Fibroblast of the aortic adventitia (primary cell): ENCODE measurements at regions not wholly inside any gene's neighbourhood (a gene's known extent, or its start where the extent isn't known, plus 50 kb on each side); places are given as distances from the start of the nearest gene placed in this dataset.

Experiments
- DNase-seq: peaks from one replicate; pipeline ENCODE4 v3.0.0-alpha.2; 2010; ENCODE audit warnings: low read depth
- H3K4me3 ChIP-seq: 2 replicates; pipeline ENCODE4 v1.5.1; 2011; ENCODE audit warnings: low read depth, mild to moderate bottlenecking, control low read depth, low read length, moderate library complexity
- TF ChIP-seq, protein P1 (sequence below): IDR thresholded peaks from 2 replicates; pipeline ENCODE4 v1.5.1; 2011; ENCODE audit warnings: mild to moderate bottlenecking, low read length, control low read depth, inconsistent platforms; ENCODE audit not compliant: insufficient read depth

DNA sequence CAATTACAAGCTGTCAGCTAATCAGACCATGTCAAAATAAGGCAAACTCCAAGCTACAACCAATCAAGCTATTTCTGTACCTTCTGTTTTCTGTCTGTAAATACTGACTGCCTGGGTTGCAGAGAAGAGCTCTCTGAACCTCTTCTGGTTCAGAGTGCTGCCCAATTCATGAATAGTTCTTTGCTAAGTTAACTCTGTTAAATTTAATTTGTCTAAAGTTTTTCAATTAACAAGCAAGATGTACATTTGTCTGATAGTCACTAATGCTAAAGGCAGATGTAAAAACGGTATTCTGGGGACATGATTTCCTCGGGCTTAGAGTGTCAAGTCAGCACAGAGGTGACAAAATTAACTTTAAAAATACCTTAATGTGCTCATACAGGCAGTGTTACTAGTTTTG, 408.3 kb upstream of the CLINT1 start:
- no peak for DNase-seq
- H3K4me3 ChIP-seq = no peak overlapping the region
- TF ChIP-seq, protein P1, sequence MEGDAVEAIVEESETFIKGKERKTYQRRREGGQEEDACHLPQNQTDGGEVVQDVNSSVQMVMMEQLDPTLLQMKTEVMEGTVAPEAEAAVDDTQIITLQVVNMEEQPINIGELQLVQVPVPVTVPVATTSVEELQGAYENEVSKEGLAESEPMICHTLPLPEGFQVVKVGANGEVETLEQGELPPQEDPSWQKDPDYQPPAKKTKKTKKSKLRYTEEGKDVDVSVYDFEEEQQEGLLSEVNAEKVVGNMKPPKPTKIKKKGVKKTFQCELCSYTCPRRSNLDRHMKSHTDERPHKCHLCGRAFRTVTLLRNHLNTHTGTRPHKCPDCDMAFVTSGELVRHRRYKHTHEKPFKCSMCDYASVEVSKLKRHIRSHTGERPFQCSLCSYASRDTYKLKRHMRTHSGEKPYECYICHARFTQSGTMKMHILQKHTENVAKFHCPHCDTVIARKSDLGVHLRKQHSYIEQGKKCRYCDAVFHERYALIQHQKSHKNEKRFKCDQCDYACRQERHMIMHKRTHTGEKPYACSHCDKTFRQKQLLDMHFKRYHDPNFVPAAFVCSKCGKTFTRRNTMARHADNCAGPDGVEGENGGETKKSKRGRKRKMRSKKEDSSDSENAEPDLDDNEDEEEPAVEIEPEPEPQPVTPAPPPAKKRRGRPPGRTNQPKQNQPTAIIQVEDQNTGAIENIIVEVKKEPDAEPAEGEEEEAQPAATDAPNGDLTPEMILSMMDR = no peak

- TF ChIP-seq, protein P1 = no peak
- DNase-seq = no peak
- no peak overlapping the region for H3K4me3 ChIP-seq
These were observed 407.2 kb upstream of the CLINT1 start for GRCh38 chr5:158265931-158266700.

DNA sequence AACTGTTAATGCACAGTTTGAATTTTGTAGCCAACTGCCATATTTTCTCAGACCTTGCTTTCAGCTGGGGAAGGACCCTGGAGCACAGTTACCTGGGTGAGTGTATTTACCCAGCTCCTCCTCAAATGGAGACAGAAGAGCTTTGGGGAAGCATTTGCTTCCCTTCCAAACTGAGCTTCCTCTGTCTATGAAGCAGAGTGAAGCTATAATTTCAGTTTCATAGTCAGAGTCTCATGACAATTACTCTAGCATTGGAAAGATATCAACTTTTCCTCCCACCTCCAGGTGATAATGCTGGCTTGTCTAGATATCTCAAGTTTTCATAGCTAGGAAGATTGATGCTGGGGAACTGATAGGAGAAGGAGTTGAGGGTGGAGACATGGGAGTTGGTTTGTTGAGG, 406.4 kb upstream of the CLINT1 start:
- H3K4me3 ChIP-seq = no peak overlapping the region
- DNase-seq = no peak
- TF ChIP-seq, protein P1 = no peak

DNA sequence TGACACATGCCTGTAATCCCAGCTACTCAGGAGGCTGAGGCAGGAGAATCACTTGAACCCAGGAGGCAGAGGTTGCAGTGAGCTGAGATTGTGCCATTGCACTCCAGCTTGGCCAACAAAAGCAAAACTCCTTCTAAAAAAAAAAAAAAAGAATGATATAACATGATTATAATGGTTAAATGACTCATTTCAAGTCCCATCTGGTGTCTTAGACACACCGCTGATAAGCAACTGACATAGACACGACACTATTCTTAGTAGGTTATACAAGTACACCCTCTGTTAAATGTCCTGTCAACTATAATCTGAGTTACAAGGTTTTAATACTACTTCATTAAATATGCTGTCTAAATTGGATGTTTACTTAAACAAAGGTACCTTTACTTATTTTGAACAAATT, 405.3 kb upstream of the CLINT1 start:
- no peak overlapping the region for H3K4me3 ChIP-seq
- TF ChIP-seq, protein P1 = no peak
- peak; percentile 4 for DNase-seq

- no peak for DNase-seq
- H3K4me3 ChIP-seq = no peak overlapping the region
- TF ChIP-seq, protein P1 = no peak
These were observed 402.9 kb upstream of the CLINT1 start for GRCh38 chr5:158261674-158262367.

DNA sequence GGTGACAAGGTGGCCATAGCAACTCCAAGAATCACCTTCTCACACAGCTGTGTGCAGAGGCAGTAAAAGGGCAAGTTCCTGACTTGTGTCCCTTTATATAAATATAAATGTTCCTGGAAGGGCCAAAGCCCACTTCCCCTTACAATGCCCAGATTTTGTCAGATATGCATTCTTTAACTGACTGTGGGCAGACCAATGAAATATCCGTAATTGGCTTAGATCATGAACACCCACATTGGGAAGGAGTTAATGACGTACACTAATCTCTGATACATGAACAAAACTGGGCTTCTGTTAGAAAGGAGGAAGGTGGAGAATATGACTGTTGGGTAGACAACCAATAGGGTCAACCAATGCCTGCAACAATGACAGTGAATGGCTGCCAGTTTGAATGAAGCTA, 397.2 kb upstream of the CLINT1 start:
- no peak overlapping the region for H3K4me3 ChIP-seq
- TF ChIP-seq, protein P1 = no peak
- DNase-seq = no peak
